ENCODE measurements at regions not wholly inside any gene's neighbourhood (a gene's known extent, or its start where the extent isn't known, plus 50 kb on each side); places are given as distances from the start of the nearest gene placed in this dataset.

GRCh38 chr13:91249370-91249769 lies 98.1 kb upstream of the MIR17HG start:
- no peak for TF ChIP-seq CTCF (IDR thresholded peaks at IDR 0.05; ENCODE audit: poor library complexity)
- TF ChIP-seq EZH2phosphoT487 (IDR thresholded peaks at IDR 0.05; ENCODE audit: low read depth, severe bottlenecking, unreplicated experiment) = no peak
- TF ChIP-seq EZH2 (IDR thresholded peaks at IDR 0.05; ENCODE audit: borderline replicate concordance) = no peak
